ENCODE measurements at regions not wholly inside any gene's neighbourhood (a gene's known extent, or its start where the extent isn't known, plus 50 kb on each side); places are given as distances from the start of the nearest gene placed in this dataset.

DNA sequence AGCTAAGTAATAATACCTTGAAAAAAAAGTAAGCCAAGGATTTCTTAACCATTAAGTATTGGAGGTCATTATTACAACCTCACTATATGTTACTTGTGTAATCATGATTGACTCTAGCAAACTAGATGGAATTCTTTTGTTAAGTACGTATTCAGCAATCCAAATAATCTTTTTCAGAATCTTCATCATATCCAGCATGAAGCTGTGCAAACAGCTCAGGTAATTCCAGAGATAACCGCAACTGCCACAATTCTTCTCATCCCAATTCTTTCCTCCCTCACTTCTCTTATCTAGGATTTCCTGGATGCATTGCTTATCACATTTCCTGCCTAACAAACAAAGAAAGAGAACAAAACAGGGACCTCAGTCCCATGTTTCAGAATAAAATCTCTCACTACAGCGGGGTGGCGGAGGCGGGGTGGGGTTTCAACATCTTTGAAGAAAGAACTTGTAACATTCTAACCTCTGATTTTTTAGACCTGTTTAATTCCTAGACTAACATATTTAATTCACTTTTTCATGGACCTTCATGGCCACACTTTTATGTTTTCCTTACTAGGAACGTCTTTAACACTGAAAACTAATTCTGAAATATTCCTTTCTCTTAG lies 156.5 kb downstream of the POM121L12 start:
- TF ChIP-seq, protein P1, sequence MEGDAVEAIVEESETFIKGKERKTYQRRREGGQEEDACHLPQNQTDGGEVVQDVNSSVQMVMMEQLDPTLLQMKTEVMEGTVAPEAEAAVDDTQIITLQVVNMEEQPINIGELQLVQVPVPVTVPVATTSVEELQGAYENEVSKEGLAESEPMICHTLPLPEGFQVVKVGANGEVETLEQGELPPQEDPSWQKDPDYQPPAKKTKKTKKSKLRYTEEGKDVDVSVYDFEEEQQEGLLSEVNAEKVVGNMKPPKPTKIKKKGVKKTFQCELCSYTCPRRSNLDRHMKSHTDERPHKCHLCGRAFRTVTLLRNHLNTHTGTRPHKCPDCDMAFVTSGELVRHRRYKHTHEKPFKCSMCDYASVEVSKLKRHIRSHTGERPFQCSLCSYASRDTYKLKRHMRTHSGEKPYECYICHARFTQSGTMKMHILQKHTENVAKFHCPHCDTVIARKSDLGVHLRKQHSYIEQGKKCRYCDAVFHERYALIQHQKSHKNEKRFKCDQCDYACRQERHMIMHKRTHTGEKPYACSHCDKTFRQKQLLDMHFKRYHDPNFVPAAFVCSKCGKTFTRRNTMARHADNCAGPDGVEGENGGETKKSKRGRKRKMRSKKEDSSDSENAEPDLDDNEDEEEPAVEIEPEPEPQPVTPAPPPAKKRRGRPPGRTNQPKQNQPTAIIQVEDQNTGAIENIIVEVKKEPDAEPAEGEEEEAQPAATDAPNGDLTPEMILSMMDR (IDR thresholded peaks at IDR 0.05; ENCODE audit: low read depth, low read length), result no peak
- no peak for TF ChIP-seq EZH2phosphoT487 (IDR thresholded peaks at IDR 0.05; ENCODE audit: low read depth)
